Motor neuron (in vitro differentiated cells): ENCODE measurements at regions not wholly inside any gene's neighbourhood (a gene's known extent, or its start where the extent isn't known, plus 50 kb on each side); places are given as distances from the start of the nearest gene placed in this dataset.

Source experiments
- ATAC-seq, 8 experiments: fragments of 200-7000 bp; cut with Tn5 transposase; replicated peaks in 6 of 8; 2 replicates each; pipeline ENCODE4 v1.8.0; 2021; ENCODE audit warnings: mild to moderate bottlenecking in 8 of 8, moderate library complexity in 8 of 8
- H3K27ac ChIP-seq, 2 donors: fragments of 250-450 bp; sonication (Bioruptor Pico); 2 replicates each; pipeline ENCODE4 v1.9.0; 2021; ENCODE audit warnings: antibody characterized with exemption in 2 of 2, mild to moderate bottlenecking in 2 of 2, moderate library complexity in 1 of 2
- H3K4me1 ChIP-seq, 2 donors: fragments of 250-450 bp; sonication (Bioruptor Pico); replicated peaks in 1 of 2; 2 replicates each; pipeline ENCODE4 v1.6.1; 2021; ENCODE audit warnings: antibody characterized with exemption in 2 of 2, mild to moderate bottlenecking in 2 of 2, moderate library complexity in 1 of 2
- H3K4me3 ChIP-seq, 5 donors: fragments of 250-450 bp; sonication (Bioruptor Pico); 2 replicates each; pipeline ENCODE4 v1.9.0; 2021; ENCODE audit warnings: antibody characterized with exemption in 5 of 5, mild to moderate bottlenecking in 5 of 5, moderate library complexity in 4 of 5
- WGBS, 10 experiments: fragments of 450-650 bp; shearing (Covaris generic); methylation state at CpG; one replicate each; pipeline ENCODE4 v1.0.0; 2022; 5-methylcytosine and 5-hydroxymethylcytosine counted together
- in situ Hi-C, 9 experiments: fragments of 400-800 bp; cut with MboI; loops; one replicate each; pipeline ENCODE4 v1.15.0; 2021; ENCODE audit warnings: low sequenced_read_pairs in 9 of 9, low pct_unique_long_range_greater_than_20kb in 2 of 9; ENCODE audit not compliant: unreplicated experiment in 9 of 9

DNA sequence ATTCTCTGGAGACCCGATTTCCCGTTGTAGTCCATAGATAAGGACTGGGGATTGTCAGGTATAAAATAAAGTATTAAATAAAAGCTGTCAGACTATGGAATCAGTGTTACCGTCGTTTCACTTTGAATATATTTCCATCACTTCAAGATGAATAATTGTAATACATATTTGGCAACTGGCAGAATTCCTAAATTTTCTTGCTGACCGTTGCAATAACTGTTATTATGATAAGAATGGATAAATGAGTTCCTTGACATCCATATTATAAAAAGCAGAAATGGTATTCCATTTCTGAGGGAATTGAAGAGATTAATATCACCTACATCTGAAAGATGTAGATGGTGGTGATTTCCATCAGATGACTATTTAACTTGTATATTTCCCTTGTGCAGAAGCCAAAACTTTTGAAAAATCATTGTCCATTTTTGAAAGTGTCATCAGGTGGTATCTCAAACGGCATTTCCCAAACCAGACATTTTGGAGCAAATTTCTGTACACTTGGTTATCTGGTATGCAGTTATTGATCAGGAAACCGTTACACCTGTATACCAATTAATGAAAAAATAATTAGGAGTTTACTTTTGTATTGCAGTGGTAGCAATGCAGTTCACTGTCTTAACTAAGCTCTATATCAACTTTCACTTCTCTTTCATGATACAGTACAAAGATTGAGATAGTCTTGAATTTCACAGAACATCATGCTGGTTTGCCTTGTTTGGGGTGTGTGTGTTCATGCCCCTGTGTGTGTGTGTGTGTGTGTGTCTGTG, 878.5 kb downstream of the PCDH18 start:
- in situ Hi-C loops: no loop called here
- ATAC-seq: no peak

DNA sequence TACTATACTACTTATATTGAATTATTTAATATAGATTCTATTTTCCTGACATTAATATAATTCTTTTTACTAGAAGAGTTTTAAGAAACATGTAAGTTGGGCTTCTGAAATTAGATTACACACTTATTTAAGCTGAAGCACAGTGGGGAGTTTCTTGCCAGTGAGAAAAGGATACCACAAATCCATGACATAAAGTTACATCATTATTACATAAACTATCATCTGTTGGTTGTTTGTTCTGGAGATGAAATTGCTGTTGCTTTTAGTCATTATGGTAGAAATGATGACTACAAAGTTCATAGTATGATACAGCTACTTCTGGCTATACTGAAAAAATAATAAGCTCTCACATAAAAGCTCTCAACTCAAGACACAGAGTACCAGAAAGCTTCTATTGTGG, 880.4 kb downstream of the PCDH18 start:
- in situ Hi-C loops: no loop called here
- Histone ChIP-seq H3K27ac (no peak overlapping the region), H3K4me3 (no peak overlapping the region), H3K4me1 (no peaks in the 10 kb centered on the region)
- no peak for ATAC-seq

More for the DNA sequence above, 878.5 kb downstream of the PCDH18 start:
- no peak overlapping the region for H3K27ac ChIP-seq
- 17 to 97% (median 81%) methylated on average over 2 to 7 of the region's 7 CpGs for WGBS, 10 experiments
- no peaks in the 10 kb centered on the region for H3K4me1 ChIP-seq
- H3K4me3 ChIP-seq: no peak overlapping the region

DNA sequence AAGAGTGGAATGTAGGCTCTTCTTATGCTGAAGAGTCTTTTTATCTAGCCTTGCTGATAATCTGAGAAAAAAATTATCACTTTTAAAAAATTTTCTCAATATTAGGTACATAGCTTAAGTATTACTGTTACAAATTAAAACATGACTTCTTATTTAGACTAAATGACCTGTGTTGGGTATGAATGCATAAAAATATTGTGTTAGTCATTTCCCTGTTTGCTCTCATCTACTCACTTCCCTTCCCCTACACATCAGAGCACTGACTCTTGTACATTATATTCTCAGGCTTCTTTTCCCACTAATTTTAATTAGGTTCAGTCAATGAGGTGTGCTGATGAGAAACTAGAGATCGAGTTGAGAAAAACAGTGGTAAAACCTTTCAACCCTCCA, 881.0 kb downstream of the PCDH18 start:
- no peak overlapping the region for H3K27ac ChIP-seq
- H3K4me1 ChIP-seq: no peaks in the 10 kb centered on the region
- H3K4me3 ChIP-seq: no peak overlapping the region
- WGBS, 10 experiments: 0 to 100% (median 33%) methylated on average over 1 of the region's 1 CpG; no CpG with 5 or more reads in 6 of the 10 experiments
- no peak for ATAC-seq
- in situ Hi-C loops: no loop called here

DNA sequence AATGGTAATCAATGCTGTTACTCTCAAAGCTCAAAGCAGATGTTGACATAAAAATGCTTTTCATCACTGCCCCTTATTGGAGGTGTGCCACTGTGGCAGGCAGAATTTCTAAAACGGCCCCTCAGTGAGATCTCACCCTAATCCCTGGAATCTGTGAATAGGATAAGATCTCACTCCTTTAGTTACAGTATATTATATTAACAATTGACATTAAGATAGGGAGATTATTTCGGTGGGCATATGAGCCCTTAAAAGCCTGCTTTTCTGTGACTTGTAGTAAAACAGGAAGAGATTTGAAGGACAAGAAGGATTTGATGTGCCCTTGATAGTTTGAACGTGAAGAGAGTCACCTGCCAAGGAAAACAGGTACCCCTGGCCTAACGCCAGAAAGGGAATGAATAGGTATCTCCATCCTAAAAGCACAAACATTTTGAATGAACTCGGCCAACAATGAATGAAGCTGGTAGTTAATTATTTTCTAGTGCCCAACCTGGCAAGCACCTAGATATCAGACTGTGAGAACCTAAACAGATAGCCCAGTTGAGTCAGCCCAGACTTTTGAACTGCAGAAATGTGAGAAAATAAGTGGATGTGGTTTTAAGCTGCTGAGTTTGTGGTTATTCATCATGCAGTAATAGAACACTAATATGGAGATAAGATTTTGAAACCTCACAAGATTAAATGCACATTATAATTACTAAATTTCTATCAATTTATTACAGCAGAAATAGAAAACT, 881.6 kb downstream of the PCDH18 start:
- no peaks in the 10 kb centered on the region for H3K4me1 ChIP-seq
- ATAC-seq: no peak
- H3K27ac ChIP-seq: no peak overlapping the region
- whole genome bisulfite sequencing, 10 experiments: 4 to 90% (median 65%) methylated on average over 1 to 5 of the region's 5 CpGs
- in situ Hi-C loops: no loop called here
- H3K4me3 ChIP-seq: no peak overlapping the region

DNA sequence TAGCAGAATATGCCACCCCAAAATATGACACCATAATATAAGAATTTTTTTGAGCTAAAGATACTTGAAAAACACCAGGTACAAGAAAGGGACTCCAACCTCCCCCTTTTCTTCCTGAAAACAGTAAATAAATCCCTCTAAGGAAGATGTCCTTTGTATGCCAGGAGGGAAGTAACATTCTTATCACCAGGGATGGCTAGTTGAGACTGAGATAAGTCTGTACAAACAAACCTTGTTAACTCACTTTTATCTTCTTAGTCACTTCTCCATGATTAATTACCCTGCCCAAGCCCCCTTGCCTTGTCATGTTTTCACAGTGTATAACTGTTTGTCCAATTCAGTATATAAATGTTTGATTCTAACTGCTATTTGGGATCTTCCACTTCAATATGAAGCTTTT, 888.0 kb downstream of the PCDH18 start:
- Histone ChIP-seq H3K4me3 (no peak overlapping the region), H3K4me1 (no peaks in the 10 kb centered on the region), H3K27ac (no peak overlapping the region)
- ATAC-seq: no peak
- in situ Hi-C loops: no loop called here

DNA sequence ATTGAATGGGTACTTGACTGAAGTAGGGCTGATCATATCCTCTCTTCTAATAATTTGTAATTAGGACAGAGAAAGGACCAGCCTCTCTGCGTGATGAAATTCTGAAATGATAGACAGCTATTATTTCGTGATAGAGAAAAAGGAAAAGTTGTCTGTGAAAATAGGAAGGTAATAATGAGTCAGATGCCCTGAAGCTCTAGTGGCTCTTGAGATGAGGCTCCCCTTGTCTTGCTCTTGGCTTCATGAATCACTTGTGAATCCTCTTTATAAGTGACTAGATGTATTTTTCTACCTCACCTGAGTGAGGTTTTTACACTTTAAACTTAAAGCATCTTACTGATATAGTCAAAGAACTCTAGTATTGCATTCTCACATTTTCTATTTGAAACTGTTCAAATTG, 888.9 kb downstream of the PCDH18 start:
- 0 to 100% (median 67%) methylated on average over 1 to 2 of the region's 2 CpGs; no CpG with 5 or more reads in 3 of the 10 experiments for WGBS, 10 experiments
- Histone ChIP-seq H3K4me3 (no peak overlapping the region), H3K4me1 (no peaks in the 10 kb centered on the region), H3K27ac (no peak overlapping the region)
- ATAC-seq: no peak
- in situ Hi-C loops: no loop called here

DNA sequence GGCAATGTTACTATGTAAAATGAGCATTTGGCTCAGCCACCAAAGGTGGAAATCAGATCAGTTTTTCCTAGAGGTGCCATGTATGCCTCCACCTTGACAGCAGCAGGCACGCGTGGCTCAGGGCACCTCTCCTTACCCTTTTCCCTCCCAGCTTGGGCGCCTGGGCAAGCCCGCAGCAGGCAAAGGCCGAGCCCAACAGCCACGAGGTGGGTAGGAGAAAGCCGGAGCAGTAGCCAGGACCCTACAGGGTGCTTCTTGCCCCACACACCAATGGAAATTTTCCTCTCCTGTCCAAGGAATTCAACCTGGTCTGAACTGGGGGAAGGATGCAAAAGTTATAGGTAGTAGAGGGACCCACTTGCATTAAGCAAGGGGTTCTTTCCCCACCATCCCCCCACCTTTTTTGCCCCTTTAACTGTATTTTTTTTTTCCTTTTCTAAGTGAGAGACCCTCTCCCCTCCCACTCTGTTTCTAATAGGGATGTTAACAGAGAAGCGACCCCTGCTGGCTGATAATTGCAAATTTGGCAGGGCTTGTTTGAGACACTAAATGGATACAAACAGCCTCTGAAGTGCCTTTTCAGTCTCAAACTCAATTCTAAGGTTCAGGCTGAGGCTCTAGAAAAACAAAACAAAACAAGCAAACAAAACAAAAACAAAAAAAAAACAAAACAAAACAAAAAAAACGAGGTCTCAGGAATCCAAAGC, 895.1 kb downstream of the PCDH18 start:
- Histone ChIP-seq H3K4me1 (no peaks in the 10 kb centered on the region), H3K4me3 (no peak overlapping the region), H3K27ac (no peak overlapping the region)
- whole genome bisulfite sequencing, 10 experiments: 0 to 80% (median 41%) methylated on average over 1 to 4 of the region's 9 CpGs
- in situ Hi-C loops: no loop called here
- no peak for ATAC-seq

DNA sequence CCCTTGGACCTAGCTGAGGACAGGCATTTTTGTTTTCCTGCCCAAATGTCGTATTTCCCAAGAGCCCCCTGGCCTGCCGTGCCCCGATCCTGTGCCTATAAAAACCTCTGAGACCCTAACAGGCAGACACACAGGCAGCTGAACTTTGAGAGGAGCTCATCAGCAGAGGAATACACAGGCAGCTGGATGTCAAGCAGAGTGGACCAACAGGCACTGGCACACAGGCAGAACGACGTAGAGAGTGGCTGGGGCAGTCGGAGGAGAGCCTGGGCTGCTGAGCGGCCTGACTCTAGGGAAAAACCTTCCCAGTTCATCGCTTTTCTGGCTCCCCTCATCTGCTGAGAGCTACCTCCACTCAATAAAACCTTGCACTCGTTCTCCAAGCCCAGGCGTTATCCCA, 896.1 kb downstream of the PCDH18 start:
- no peaks in the 10 kb centered on the region for H3K4me1 ChIP-seq
- no peak overlapping the region for H3K27ac ChIP-seq
- no peak for ATAC-seq
- no peak overlapping the region for H3K4me3 ChIP-seq
- 45 to 100% (median 83%) methylated on average over 2 to 6 of the region's 10 CpGs; no CpG with 5 or more reads in 4 of the 10 experiments for WGBS, 10 experiments
- in situ Hi-C loops: no loop called here

DNA sequence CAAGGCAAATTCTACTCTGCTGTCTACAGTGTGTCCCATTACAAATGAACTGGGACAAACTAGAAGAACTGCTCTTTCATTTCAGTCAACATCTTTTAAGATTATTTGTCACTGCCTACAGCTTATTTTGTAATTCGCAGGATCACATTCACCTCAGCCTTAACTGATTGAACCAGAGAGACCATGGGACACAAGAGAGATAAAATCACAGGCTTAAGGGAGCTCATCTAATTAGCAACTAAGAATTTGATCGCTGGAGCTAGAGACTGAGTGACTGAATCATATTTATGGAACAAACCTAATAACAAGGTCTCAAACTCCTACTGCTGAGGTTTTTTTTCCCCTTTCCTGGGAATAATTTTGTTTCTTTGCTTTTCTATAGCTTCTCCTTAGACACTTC, 898.2 kb downstream of the PCDH18 start:
- no peak overlapping the region for H3K27ac ChIP-seq
- no peak for ATAC-seq
- H3K4me1 ChIP-seq: no peaks in the 10 kb centered on the region
- in situ Hi-C loops: no loop called here
- WGBS, 10 experiments: 0 to 100% (median 82%) methylated on average over 1 to 2 of the region's 2 CpGs; no CpG with 5 or more reads in 2 of the 10 experiments
- H3K4me3 ChIP-seq: no peak overlapping the region

DNA sequence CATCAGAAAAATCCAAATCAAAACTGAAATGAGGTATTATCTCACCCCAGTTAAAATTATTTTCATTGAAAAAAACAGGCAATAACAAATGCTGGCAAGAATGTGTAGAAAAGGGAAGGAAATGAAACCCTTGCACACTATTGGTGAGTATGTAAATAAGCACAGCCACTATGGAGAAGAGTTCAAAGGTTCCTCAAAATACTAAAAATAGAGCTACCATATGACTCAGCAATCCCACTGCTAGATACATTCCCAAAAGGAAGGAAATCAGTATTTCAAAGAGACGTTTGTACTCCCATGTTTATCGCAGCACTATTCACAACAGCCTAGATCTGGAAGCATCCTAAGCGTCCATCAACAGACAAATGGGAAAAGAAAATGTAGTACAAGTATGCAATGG, 932.4 kb downstream of the PCDH18 start:
- no peak for ATAC-seq
- 10 to 100% (median 94%) methylated on average over 2 to 3 of the region's 3 CpGs; no CpG with 5 or more reads in 1 of the 10 experiments for WGBS, 10 experiments
- Histone ChIP-seq H3K4me1 (no peaks in the 10 kb centered on the region), H3K27ac (no peak overlapping the region), H3K4me3 (no peak overlapping the region)
- in situ Hi-C loops: no loop called here

DNA sequence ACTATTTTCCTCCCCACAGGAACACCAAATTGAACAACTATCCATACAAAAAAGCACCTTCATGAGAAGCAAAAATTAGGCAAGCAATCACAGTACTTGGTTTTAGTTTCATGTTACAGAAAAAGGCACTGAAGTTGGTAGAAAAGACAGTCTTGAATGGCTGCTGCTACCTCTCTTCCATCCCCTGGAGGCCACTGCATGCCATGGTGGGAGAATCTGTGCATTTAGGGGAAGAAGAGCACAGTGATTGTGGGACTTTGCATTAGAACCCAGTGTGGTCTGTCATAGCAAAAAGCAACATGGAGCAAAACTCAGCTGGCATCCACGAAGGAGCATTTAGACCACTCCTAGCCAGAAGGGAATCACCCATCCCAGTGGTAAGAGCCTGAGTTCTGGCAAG, 941.9 kb downstream of the PCDH18 start:
- no peak for ATAC-seq
- Histone ChIP-seq H3K4me1 (no peaks in the 10 kb centered on the region), H3K4me3 (no peak overlapping the region), H3K27ac (no peak overlapping the region)
- in situ Hi-C loops: no loop called here
- 17 to 100% (median 83%) methylated on average over 1 of the region's 1 CpG; no CpG with 5 or more reads in 7 of the 10 experiments for WGBS, 10 experiments

DNA sequence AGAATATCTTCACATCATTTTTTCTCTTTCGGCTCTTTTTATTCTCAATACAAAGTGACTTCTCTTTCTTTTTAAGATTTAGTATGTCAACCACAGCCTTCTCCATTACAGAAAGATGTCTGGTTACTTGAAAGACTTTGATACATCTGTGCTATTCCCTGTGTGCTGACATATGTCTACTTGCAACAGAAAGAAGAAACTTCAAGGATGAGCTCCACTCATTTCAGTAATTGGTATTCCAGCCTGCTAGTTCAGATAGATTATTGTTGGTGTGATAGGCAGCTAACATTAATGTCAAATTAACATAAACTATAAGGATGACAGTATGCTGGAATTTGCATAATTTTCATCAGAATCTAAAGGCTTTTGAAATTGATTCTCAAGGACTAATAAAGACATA, 948.7 kb downstream of the PCDH18 start:
- no peak for ATAC-seq
- Histone ChIP-seq H3K27ac (no peak overlapping the region), H3K4me3 (no peak overlapping the region), H3K4me1 (no peaks in the 10 kb centered on the region)
- in situ Hi-C loops: no loop called here
- WGBS, 10 experiments: 0 to 100% (median 69%) methylated on average over 1 of the region's 1 CpG; no CpG with 5 or more reads in 1 of the 10 experiments

DNA sequence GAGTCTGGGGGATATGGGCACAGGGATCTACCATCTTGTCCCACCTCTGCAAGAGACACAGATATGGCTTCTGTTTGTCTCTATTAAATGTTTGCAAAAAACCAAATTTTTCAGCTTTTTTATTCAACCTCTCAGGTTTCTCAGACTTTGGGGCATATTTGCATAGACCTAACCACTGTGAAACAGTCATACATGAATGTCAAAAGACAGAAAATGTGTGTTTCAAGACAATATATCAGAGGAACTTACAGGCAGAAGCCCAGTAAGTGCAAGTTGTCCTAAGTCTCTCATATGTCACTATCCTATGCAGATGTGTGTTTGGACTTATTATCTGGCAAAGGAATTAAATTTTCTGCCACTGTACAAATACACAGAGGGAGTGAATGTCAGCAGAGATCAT, 951.2 kb downstream of the PCDH18 start:
- Histone ChIP-seq H3K4me1 (no peaks in the 10 kb centered on the region), H3K27ac (no peak overlapping the region), H3K4me3 (no peak overlapping the region)
- ATAC-seq: no peak
- in situ Hi-C loops: no loop called here
